HepG2 (cell line): ENCODE measurements at regions not wholly inside any gene's neighbourhood (a gene's known extent, or its start where the extent isn't known, plus 50 kb on each side); places are given as distances from the start of the nearest gene placed in this dataset.

Experiments
- CREB1 ChIP-seq, 2 experiments: fragments of 450-650 bp in 1 of 2; IDR thresholded peaks; 2 replicates each; pipeline ENCODE4 v1.6.1; 2016 to 2017; ENCODE audit warnings: control low read depth in 1 of 2, mild to moderate bottlenecking in 1 of 2, missing compliant biosample characterization in 1 of 2, missing genetic modification characterization in 1 of 2
- DMAP1 ChIP-seq: IDR thresholded peaks from 2 replicates; pipeline ENCODE4 v1.6.1; 2016
- FOSL2 ChIP-seq: sonication (generic); formaldehyde crosslinking; IDR thresholded peaks from 2 replicates; pipeline ENCODE4 v1.4.0; 2020; ENCODE audit warnings: missing genetic modification reagents
- FOXA1 ChIP-seq, 2 experiments: fragments of 450-650 bp in 1 of 2; sonication (generic) in 1 of 2; formaldehyde crosslinking in 1 of 2; IDR thresholded peaks; 2 replicates each; pipeline versions ENCODE4 v1.4.0 to v1.6.1; 2016 to 2020; ENCODE audit warnings: missing genetic modification reagents in 1 of 2
- HNRNPL ChIP-seq: fragments of 200-400 bp; formaldehyde crosslinking; IDR thresholded peaks from 2 replicates; pipeline ENCODE4 v1.6.1; 2017; ENCODE audit warnings: mild to moderate bottlenecking, low read depth, low read length
- KDM1A ChIP-seq: IDR thresholded peaks from 2 replicates; pipeline ENCODE4 v1.6.1; 2016; ENCODE audit warnings: missing compliant biosample characterization
- MIXL1 ChIP-seq: IDR thresholded peaks from 2 replicates; pipeline ENCODE4 v1.6.1; 2016
- MTF1 ChIP-seq: sonication (generic); formaldehyde crosslinking; IDR thresholded peaks from 2 replicates; pipeline ENCODE4 v1.5.0; 2020; ENCODE audit warnings: missing genetic modification reagents
- SIX1 ChIP-seq: sonication (generic); formaldehyde crosslinking; IDR thresholded peaks from 2 replicates; pipeline ENCODE4 v1.4.0; 2020; ENCODE audit warnings: missing genetic modification reagents, borderline replicate concordance
- STAT5B ChIP-seq: sonication (generic); formaldehyde crosslinking; IDR thresholded peaks from 2 replicates; pipeline ENCODE4 v1.4.0; 2020; ENCODE audit warnings: missing genetic modification reagents
- TRIM24 ChIP-seq: sonication (generic); formaldehyde crosslinking; IDR thresholded peaks from 2 replicates; pipeline ENCODE4 v1.8.0; 2022; ENCODE audit warnings: mild to moderate bottlenecking, missing genetic modification reagents
- ZKSCAN1 ChIP-seq: fragments of 150-350 bp; IDR thresholded peaks from 2 replicates; pipeline ENCODE4 v1.6.1; 2014; ENCODE audit warnings: low read length
- ZNF317 ChIP-seq: sonication (generic); formaldehyde crosslinking; IDR thresholded peaks from 2 replicates; pipeline ENCODE4 v1.5.0; 2020; ENCODE audit warnings: mild to moderate bottlenecking, missing genetic modification reagents
- ZNF367 ChIP-seq: sonication (generic); formaldehyde crosslinking; IDR thresholded peaks from 2 replicates; pipeline ENCODE4 v1.4.0; 2020; ENCODE audit warnings: missing genetic modification reagents, borderline replicate concordance
- ZNF670 ChIP-seq: sonication (generic); formaldehyde crosslinking; IDR thresholded peaks from 2 replicates; pipeline ENCODE4 v1.8.0; 2022; ENCODE audit warnings: mild to moderate bottlenecking, missing genetic modification reagents, borderline replicate concordance
- ZNF776 ChIP-seq: sonication (generic); formaldehyde crosslinking; IDR thresholded peaks from 2 replicates; pipeline ENCODE4 v1.4.0; 2020; ENCODE audit warnings: mild to moderate bottlenecking, missing genetic modification reagents
- TF ChIP-seq, protein P1 (sequence below): sonication (generic); formaldehyde crosslinking; IDR thresholded peaks from 2 replicates; pipeline ENCODE4 v1.5.1; 2020; ENCODE audit warnings: mild to moderate bottlenecking, missing genetic modification reagents, borderline replicate concordance
- TF ChIP-seq, protein P2 (sequence below), 2 experiments: fragments of 450-650 bp in 1 of 2; sonication (generic) in 1 of 2; formaldehyde crosslinking; IDR thresholded peaks; 2 replicates each; pipeline versions ENCODE4 v1.5.0 to v1.8.0; 2020 to 2022; ENCODE audit warnings: mild to moderate bottlenecking in 1 of 2, missing genetic modification reagents in 1 of 2
- TF ChIP-seq, protein P3 (sequence below): sonication (generic); formaldehyde crosslinking; IDR thresholded peaks from 2 replicates; pipeline ENCODE4 v1.5.1; 2020; ENCODE audit warnings: mild to moderate bottlenecking, missing genetic modification reagents, moderate library complexity
- TF ChIP-seq, protein P4 (sequence below): sonication (generic); formaldehyde crosslinking; IDR thresholded peaks from 2 replicates; pipeline ENCODE4 v1.4.0; 2020; ENCODE audit warnings: low read depth, missing genetic modification reagents

DNA sequence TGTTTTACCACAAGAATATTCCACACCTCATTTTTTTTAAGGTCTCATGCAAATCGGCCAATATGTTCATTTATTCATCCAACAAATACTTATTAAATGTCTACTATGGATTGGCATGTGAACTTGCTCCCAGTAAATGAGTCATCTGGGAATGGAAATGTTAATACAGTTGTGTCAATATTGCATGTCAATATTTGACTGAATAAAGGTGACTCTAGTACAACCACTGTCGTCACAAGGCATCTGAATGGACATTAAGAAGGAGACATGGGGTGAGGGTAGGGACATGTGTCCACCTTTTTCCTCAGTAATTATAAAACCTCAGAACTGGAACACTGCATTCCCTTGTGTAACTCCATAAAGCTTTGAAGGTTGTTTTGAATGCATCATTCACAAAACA lies 365.4 kb downstream of the ADCYAP1 start (continued):
- TF ChIP-seq HNRNPL (no peak), FOSL2 (CRISPR knock-in tag) (peak; percentile 77), TRIM24 (no peak), MTF1 (CRISPR knock-in tag) (no peak), SIX1 (CRISPR knock-in tag) (no peak), DMAP1 (CRISPR knock-in tag) (no peak), ZNF317 (CRISPR knock-in tag) (no peak), MIXL1 (CRISPR knock-in tag) (peak; percentile 58), STAT5B (no peak), CREB1 (IDR thresholded peaks at IDR 0.05) (0 out of 2 replicates have a peak, but pooled peaks have one; percentile 32), CREB1 (CRISPR knock-in tag; IDR thresholded peaks at IDR 0.05) (no peak), ZNF367 (CRISPR knock-in tag) (no peak), ZKSCAN1 (no peak), ZNF670 (CRISPR knock-in tag) (no peak), ZNF776 (CRISPR knock-in tag) (no peak), FOXA1 (IDR thresholded peaks at IDR 0.05) (peak; percentile 85), FOXA1 (CRISPR knock-in tag; IDR thresholded peaks at IDR 0.05) (peak; percentile 53), KDM1A (no peak)
- TF ChIP-seq, protein P1, sequence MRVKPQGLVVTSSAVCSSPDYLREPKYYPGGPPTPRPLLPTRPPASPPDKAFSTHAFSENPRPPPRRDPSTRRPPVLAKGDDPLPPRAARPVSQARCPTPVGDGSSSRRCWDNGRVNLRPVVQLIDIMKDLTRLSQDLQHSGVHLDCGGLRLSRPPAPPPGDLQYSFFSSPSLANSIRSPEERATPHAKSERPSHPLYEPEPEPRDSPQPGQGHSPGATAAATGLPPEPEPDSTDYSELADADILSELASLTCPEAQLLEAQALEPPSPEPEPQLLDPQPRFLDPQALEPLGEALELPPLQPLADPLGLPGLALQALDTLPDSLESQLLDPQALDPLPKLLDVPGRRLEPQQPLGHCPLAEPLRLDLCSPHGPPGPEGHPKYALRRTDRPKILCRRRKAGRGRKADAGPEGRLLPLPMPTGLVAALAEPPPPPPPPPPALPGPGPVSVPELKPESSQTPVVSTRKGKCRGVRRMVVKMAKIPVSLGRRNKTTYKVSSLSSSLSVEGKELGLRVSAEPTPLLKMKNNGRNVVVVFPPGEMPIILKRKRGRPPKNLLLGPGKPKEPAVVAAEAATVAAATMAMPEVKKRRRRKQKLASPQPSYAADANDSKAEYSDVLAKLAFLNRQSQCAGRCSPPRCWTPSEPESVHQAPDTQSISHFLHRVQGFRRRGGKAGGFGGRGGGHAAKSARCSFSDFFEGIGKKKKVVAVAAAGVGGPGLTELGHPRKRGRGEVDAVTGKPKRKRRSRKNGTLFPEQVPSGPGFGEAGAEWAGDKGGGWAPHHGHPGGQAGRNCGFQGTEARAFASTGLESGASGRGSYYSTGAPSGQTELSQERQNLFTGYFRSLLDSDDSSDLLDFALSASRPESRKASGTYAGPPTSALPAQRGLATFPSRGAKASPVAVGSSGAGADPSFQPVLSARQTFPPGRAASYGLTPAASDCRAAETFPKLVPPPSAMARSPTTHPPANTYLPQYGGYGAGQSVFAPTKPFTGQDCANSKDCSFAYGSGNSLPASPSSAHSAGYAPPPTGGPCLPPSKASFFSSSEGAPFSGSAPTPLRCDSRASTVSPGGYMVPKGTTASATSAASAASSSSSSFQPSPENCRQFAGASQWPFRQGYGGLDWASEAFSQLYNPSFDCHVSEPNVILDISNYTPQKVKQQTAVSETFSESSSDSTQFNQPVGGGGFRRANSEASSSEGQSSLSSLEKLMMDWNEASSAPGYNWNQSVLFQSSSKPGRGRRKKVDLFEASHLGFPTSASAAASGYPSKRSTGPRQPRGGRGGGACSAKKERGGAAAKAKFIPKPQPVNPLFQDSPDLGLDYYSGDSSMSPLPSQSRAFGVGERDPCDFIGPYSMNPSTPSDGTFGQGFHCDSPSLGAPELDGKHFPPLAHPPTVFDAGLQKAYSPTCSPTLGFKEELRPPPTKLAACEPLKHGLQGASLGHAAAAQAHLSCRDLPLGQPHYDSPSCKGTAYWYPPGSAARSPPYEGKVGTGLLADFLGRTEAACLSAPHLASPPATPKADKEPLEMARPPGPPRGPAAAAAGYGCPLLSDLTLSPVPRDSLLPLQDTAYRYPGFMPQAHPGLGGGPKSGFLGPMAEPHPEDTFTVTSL (CRISPR knock-in tag): peak; percentile 45; the same call in 1 of the 2 replicates
- TF ChIP-seq, protein P2, sequence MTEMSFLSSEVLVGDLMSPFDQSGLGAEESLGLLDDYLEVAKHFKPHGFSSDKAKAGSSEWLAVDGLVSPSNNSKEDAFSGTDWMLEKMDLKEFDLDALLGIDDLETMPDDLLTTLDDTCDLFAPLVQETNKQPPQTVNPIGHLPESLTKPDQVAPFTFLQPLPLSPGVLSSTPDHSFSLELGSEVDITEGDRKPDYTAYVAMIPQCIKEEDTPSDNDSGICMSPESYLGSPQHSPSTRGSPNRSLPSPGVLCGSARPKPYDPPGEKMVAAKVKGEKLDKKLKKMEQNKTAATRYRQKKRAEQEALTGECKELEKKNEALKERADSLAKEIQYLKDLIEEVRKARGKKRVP (CRISPR knock-in tag; IDR thresholded peaks at IDR 0.05): 0 out of 4 replicates have a peak, but pooled peaks of 1 of the 2 experiments have one; percentile 11
- TF ChIP-seq, protein P3, sequence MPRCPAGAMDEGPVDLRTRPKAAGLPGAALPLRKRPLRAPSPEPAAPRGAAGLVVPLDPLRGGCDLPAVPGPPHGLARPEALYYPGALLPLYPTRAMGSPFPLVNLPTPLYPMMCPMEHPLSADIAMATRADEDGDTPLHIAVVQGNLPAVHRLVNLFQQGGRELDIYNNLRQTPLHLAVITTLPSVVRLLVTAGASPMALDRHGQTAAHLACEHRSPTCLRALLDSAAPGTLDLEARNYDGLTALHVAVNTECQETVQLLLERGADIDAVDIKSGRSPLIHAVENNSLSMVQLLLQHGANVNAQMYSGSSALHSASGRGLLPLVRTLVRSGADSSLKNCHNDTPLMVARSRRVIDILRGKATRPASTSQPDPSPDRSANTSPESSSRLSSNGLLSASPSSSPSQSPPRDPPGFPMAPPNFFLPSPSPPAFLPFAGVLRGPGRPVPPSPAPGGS (CRISPR knock-in tag): no peak
- TF ChIP-seq, protein P4, sequence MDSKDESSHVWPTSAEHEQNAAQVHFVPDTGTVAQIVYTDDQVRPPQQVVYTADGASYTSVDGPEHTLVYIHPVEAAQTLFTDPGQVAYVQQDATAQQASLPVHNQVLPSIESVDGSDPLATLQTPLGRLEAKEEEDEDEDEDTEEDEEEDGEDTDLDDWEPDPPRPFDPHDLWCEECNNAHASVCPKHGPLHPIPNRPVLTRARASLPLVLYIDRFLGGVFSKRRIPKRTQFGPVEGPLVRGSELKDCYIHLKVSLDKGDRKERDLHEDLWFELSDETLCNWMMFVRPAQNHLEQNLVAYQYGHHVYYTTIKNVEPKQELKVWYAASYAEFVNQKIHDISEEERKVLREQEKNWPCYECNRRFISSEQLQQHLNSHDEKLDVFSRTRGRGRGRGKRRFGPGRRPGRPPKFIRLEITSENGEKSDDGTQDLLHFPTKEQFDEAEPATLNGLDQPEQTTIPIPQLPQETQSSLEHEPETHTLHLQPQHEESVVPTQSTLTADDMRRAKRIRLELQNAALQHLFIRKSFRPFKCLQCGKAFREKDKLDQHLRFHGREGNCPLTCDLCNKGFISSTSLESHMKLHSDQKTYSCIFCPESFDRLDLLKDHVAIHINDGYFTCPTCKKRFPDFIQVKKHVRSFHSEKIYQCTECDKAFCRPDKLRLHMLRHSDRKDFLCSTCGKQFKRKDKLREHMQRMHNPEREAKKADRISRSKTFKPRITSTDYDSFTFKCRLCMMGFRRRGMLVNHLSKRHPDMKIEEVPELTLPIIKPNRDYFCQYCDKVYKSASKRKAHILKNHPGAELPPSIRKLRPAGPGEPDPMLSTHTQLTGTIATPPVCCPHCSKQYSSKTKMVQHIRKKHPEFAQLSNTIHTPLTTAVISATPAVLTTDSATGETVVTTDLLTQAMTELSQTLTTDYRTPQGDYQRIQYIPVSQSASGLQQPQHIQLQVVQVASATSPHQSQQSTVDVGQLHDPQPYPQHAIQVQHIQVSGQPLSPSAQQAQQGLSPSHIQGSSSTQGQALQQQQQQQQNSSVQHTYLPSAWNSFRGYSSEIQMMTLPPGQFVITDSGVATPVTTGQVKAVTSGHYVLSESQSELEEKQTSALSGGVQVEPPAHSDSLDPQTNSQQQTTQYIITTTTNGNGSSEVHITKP (CRISPR knock-in tag): no peak
